Daoy (cell line): ENCODE measurements at regions not wholly inside any gene's neighbourhood (a gene's known extent, or its start where the extent isn't known, plus 50 kb on each side); places are given as distances from the start of the nearest gene placed in this dataset.
"Not testable (repeated sequence)": the region's sequence is repeated elsewhere in the genome, so short reads cannot be mapped to it uniquely, and the experiment has no call there.

Experiments
- DNase-seq: peaks from one replicate; pipeline ENCODE4 v3.0.0-alpha.2; 2015; ENCODE audit warnings: low read depth

- no peak for DNase-seq
These were observed 97.7 kb upstream of the DOCK9 start for GRCh38 chr13:99075268-99076191.

- no peak for DNase-seq
These were observed 100.3 kb upstream of the DOCK9 start for GRCh38 chr13:99078017-99078771.

- no peak for DNase-seq
These were observed 102.3 kb upstream of the DOCK9 start for GRCh38 chr13:99080131-99080530.

DNA sequence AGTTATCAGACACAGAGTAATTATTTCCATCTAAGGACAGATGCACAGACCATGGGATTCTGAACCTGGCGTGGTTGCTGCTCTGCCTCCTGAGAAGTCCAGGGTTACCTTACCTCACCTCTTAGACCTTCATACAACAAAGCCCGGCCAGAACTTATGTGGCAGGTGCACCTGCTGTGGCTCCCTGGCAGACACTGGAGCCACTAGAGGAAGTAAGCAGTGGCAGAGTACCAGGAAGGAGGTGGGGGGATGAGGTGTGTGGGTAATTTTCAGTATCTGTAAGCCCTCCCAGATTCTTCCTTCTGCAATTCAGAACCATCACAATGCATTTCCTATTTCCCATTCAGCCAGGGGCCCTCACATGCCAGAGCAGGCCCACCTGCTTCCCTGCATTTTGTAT, 106.1 kb upstream of the DOCK9 start:
- no peak for DNase-seq

DNA sequence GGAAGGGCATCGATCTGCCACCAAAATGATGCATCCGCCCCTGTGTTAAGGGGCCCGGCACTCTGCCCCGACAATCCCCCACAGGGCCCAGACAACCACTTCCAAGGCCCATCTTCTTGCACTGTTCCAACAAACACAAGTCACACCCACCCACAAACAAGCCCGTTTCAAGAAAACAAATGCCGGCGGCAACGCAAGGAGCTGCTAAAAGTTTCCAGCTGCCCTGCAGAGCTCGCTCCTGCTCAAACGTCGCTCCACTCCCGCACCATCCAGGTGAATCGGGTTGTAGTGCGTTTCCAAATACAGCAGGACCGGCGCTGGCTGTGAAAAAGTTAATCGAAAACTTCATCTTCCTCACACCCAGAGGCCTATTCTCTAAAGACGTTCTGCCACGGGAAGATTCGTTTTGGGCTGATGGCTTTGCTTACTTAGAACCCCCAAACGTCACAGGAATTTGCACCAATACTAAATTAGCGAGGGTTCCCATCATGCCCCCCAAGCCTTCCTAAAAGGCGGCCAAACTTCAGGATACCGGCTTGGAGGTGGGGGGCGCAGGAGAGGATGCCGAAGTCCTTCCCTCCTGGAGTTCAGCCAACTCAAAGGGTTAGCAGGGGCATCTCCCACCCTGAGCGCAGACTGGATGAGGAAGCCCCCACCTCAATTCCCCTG, 107.4 kb upstream of the DOCK9 start:
- no peak for DNase-seq

GRCh38 chr13:99085808-99086266, 108.0 kb upstream of the DOCK9 start:
- no peak for DNase-seq

GRCh38 chr13:99086267-99087097, 108.6 kb upstream of the DOCK9 start:
- peak; percentile 69 for DNase-seq

GRCh38 chr13:99087098-99087953, 109.5 kb upstream of the DOCK9 start:
- peak; percentile 91 for DNase-seq

GRCh38 chr13:99087954-99088491, 110.2 kb upstream of the DOCK9 start:
- no peak for DNase-seq

- no peak for DNase-seq
These were observed 106.7 kb upstream of the UBAC2 start for GRCh38 chr13:99093997-99094396.

DNA sequence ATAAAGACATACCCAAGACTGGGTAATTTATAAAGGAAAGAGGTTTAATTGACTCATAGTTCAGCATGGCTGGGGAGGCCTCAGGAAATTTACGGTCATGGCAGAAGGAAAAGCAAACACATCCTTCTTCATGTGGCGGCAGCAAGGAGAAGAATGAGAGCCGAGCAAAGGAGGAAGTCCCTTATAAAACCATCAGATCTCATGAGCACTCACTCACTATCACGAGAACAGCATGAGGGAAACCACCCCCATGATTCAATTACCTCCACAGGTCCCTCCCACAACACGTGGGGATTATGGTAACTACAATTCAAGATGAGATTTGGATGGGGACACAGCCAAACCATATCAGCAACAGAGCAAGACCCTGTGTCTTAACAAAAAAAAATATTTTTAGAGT, 98.8 kb upstream of the UBAC2 start:
- not testable (repeated sequence) for DNase-seq

DNA sequence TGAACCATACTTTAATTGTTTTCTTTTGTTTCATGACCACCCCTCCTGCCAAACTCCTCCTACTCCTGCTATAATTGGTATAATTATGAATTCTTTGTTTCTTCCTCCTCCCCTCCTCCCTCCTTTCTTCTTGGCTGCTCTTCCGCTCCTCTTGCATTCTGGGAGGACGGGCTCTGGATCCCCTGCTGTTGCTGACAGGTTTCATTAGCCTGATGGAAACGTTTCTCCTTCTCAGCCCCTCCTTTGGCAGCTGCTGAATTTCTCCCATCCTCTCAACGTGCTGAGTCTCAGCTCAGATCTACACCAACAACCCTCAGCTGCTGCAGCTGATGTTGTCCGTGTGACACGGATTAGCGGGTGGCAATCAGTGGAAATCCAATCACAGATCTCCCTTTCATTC, 97.1 kb upstream of the UBAC2 start:
- DNase-seq: no peak

- DNase-seq: no peak
These were observed 96.3 kb upstream of the UBAC2 start for GRCh38 chr13:99104396-99104795.

GRCh38 chr13:99105160-99105559, 95.5 kb upstream of the UBAC2 start:
- no peak for DNase-seq

DNA sequence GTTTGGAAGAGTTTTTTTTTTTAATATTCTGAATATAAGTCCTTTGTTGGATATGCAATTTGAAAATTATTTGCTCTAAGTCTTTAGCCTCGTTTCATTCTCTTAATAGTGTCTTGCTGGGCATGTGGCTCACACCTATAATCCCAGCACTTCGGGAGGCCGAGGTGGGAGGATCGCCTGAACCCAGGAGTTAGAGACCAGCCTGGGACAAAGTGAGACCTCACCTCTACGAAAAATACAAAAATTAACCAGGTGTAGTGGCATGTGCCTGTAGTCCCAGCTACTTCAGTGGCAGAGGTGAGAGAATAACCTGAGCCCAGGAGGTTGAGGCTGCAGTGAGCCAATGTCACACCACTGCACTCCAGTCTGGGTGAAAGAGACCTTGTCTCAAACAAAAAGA, 87.3 kb upstream of the UBAC2 start:
- no peak for DNase-seq

GRCh38 chr13:99118179-99118578, 82.5 kb upstream of the UBAC2 start:
- DNase-seq: no peak

- no peak for DNase-seq
These were observed 81.0 kb upstream of the UBAC2 start for GRCh38 chr13:99119656-99120055.

DNA sequence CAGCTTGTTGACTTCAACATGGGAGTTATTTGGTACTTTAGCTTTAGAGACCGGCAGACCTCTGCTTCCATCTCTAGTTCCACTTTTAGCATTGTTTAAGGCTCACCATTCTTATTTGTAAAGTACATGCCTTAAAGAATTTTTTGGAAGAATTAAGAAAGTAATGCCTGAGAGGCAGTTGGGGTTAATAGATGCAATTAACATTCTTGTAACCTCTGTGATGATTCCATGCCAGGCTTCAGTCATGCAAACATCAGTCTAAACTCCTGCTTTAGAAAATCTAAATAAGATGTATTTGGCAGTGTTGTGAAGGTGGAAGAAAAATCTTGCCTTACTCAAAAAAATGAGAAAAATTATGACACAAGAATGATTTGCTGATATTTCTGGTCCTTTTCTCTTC, 79.9 kb upstream of the UBAC2 start:
- no peak for DNase-seq

GRCh38 chr13:99122171-99122570, 78.5 kb upstream of the UBAC2 start:
- DNase-seq: no peak
